Astrocyte (in vitro differentiated cells and primary cell): ENCODE measurements at regions not wholly inside any gene's neighbourhood (a gene's known extent, or its start where the extent isn't known, plus 50 kb on each side); places are given as distances from the start of the nearest gene placed in this dataset.

Experiments
- EZH2 ChIP-seq: IDR thresholded peaks from 2 replicates; pipeline ENCODE4 v1.6.1; 2012; ENCODE audit warnings: mild to moderate bottlenecking, low read length, inconsistent platforms; ENCODE audit not compliant: insufficient read depth
- TF ChIP-seq, protein P1 (sequence below): IDR thresholded peaks from 2 replicates; pipeline ENCODE4 v1.5.1; 2011; ENCODE audit warnings: low read depth, mild to moderate bottlenecking, inconsistent platforms, low read length, moderate library complexity; ENCODE audit not compliant: insufficient read depth

DNA sequence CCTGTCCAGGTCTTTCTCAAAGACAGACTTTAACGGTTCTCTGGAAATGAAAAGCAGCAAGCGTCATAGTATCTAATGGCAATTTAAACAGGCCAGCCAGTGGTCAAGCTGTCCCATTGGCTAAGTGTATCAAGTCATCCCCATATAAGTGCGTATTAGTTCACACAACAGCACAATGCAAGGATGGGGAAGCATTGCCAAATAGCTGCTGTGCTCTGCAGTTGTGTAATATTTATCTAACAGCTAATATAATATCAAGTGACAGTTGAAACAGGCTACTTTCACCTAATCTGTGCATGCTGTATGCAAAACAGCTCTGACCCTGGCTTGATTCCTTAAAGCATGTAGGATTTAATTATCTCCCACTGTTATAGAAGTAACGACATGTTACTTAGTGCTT, 134.8 kb upstream of the PPARGC1A start:
- TF ChIP-seq, protein P1, sequence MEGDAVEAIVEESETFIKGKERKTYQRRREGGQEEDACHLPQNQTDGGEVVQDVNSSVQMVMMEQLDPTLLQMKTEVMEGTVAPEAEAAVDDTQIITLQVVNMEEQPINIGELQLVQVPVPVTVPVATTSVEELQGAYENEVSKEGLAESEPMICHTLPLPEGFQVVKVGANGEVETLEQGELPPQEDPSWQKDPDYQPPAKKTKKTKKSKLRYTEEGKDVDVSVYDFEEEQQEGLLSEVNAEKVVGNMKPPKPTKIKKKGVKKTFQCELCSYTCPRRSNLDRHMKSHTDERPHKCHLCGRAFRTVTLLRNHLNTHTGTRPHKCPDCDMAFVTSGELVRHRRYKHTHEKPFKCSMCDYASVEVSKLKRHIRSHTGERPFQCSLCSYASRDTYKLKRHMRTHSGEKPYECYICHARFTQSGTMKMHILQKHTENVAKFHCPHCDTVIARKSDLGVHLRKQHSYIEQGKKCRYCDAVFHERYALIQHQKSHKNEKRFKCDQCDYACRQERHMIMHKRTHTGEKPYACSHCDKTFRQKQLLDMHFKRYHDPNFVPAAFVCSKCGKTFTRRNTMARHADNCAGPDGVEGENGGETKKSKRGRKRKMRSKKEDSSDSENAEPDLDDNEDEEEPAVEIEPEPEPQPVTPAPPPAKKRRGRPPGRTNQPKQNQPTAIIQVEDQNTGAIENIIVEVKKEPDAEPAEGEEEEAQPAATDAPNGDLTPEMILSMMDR = no peak
- TF ChIP-seq EZH2 = no peak
